SK-N-SH (cell line): ENCODE measurements at regions not wholly inside any gene's neighbourhood (a gene's known extent, or its start where the extent isn't known, plus 50 kb on each side); places are given as distances from the start of the nearest gene placed in this dataset.

Source experiments
- EP300 ChIP-seq, 2 experiments: IDR thresholded peaks; 2 replicates each; pipeline versions ENCODE4 v1.4.0 to v1.6.1; 2012; ENCODE audit warnings: borderline replicate concordance in 1 of 2, low read depth in 1 of 2, low read length in 1 of 2
- EZH2phosphoT487 ChIP-seq: fragments of 200-600 bp; sonication (generic); IDR thresholded peaks from 2 replicates; pipeline ENCODE4 v1.6.1; 2017; ENCODE audit warnings: low read depth, mixed run types, mild to moderate bottlenecking, antibody characterized with exemption, moderate library complexity, borderline replicate concordance
- FOXM1 ChIP-seq: IDR thresholded peaks from 2 replicates; pipeline ENCODE4 v1.4.0; 2012; ENCODE audit warnings: low read depth, mild to moderate bottlenecking
- PBX3 ChIP-seq: IDR thresholded peaks from 2 replicates; pipeline ENCODE4; 2012
- POLR2AphosphoS5 ChIP-seq: IDR thresholded peaks from 2 replicates; pipeline ENCODE4 v1.6.1; 2012; ENCODE audit warnings: low read depth, low read length
- RAD21 ChIP-seq: IDR thresholded peaks from 2 replicates; pipeline ENCODE4 v1.6.1; 2012; ENCODE audit warnings: mild to moderate bottlenecking, low read length
- RFX5 ChIP-seq: IDR thresholded peaks from 2 replicates; pipeline ENCODE4 v1.6.1; 2012; ENCODE audit warnings: mild to moderate bottlenecking, improper control_type of control experiment, low read length
- RXRA ChIP-seq: IDR thresholded peaks from 2 replicates; pipeline ENCODE4 v1.4.0; 2012; ENCODE audit warnings: low read depth, mild to moderate bottlenecking, borderline replicate concordance
- TCF12 ChIP-seq: IDR thresholded peaks from 2 replicates; pipeline ENCODE4 v1.4.0; 2012
- USF1 ChIP-seq: IDR thresholded peaks from 2 replicates; pipeline ENCODE4 v1.4.0; 2012; ENCODE audit warnings: low read depth, borderline replicate concordance
- YY1 ChIP-seq: IDR thresholded peaks from 2 replicates; pipeline ENCODE4 v1.4.0; 2012; ENCODE audit warnings: low read depth, mild to moderate bottlenecking
- TF ChIP-seq, protein P1 (sequence below): fragments of 200-600 bp; sonication (generic); IDR thresholded peaks from 2 replicates; pipeline ENCODE4 v1.6.1; 2017; ENCODE audit warnings: antibody characterized with exemption, mild to moderate bottlenecking, moderate library complexity
- TF ChIP-seq, protein P2 (sequence below): fragments of 150-350 bp; IDR thresholded peaks from 2 replicates; pipeline ENCODE4 v1.6.1; 2017; ENCODE audit warnings: antibody characterized with exemption, low read length, low read depth, borderline replicate concordance

- TF ChIP-seq PBX3 (no peak), FOXM1 (no peak), EP300 (IDR thresholded peaks at IDR 0.05; ENCODE audit: borderline replicate concordance in 1 of 2, low read depth in 1 of 2, low read length in 1 of 2) (no peak), POLR2AphosphoS5 (no peak), EZH2phosphoT487 (no peak), RXRA (no peak), USF1 (no peak), YY1 (no peak), RAD21 (no peak), RFX5 (no peak), TCF12 (no peak)
- TF ChIP-seq, protein P1, sequence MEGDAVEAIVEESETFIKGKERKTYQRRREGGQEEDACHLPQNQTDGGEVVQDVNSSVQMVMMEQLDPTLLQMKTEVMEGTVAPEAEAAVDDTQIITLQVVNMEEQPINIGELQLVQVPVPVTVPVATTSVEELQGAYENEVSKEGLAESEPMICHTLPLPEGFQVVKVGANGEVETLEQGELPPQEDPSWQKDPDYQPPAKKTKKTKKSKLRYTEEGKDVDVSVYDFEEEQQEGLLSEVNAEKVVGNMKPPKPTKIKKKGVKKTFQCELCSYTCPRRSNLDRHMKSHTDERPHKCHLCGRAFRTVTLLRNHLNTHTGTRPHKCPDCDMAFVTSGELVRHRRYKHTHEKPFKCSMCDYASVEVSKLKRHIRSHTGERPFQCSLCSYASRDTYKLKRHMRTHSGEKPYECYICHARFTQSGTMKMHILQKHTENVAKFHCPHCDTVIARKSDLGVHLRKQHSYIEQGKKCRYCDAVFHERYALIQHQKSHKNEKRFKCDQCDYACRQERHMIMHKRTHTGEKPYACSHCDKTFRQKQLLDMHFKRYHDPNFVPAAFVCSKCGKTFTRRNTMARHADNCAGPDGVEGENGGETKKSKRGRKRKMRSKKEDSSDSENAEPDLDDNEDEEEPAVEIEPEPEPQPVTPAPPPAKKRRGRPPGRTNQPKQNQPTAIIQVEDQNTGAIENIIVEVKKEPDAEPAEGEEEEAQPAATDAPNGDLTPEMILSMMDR = no peak
- TF ChIP-seq, protein P2, sequence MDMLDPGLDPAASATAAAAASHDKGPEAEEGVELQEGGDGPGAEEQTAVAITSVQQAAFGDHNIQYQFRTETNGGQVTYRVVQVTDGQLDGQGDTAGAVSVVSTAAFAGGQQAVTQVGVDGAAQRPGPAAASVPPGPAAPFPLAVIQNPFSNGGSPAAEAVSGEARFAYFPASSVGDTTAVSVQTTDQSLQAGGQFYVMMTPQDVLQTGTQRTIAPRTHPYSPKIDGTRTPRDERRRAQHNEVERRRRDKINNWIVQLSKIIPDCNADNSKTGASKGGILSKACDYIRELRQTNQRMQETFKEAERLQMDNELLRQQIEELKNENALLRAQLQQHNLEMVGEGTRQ = no peak
Measured at GRCh38 chr3:28634019-28634418, 285.4 kb upstream of the AZI2 start.
